Mesothelial cell of epicardium (in vitro differentiated cells): ENCODE measurements at regions not wholly inside any gene's neighbourhood (a gene's known extent, or its start where the extent isn't known, plus 50 kb on each side); places are given as distances from the start of the nearest gene placed in this dataset.

Experiments
- DNase-seq, 2 experiments: peaks; one replicate each; pipeline ENCODE4 v3.0.0; 2021; ENCODE audit warnings: low spot score in 2 of 2; ENCODE audit not compliant: unreplicated experiment in 2 of 2
- H3K27ac Mint-ChIP-seq: 2 replicates; pipeline ENCODE4 v1.8.0; 2021; ENCODE audit warnings: mixed read lengths
- H3K27me3 Mint-ChIP-seq: 2 replicates; pipeline ENCODE4 v1.8.0; 2021; ENCODE audit warnings: low read depth, mixed read lengths
- H3K36me3 Mint-ChIP-seq: 2 replicates; pipeline ENCODE4 v1.8.0; 2021; ENCODE audit warnings: mixed read lengths
- H3K4me1 Mint-ChIP-seq: 2 replicates; pipeline ENCODE4 v1.8.0; 2021; ENCODE audit warnings: mixed read lengths
- H3K4me3 Mint-ChIP-seq: 2 replicates; pipeline ENCODE4 v1.8.0; 2021; ENCODE audit warnings: mild to moderate bottlenecking, moderate library complexity, mixed read lengths
- H3K9me3 Mint-ChIP-seq: 2 replicates; pipeline ENCODE4 v1.8.0; 2021; ENCODE audit warnings: mixed read lengths
- CTCF ChIP-seq: fragments of 200-600 bp; sonication (generic); IDR thresholded peaks from one replicate; pipeline ENCODE4 v1.5.0; 2021; ENCODE audit warnings: antibody characterized with exemption; ENCODE audit not compliant: unreplicated experiment

GRCh38 chr9:126151686-126152134 lies 174.9 kb upstream of the MVB12B start:
- Mint-ChIP-seq H3K4me3 (no peak overlapping the region), H3K27me3 (peaks cover 14% of the 10 kb centered on the region), H3K4me1 (peaks cover 22% of the 10 kb centered on the region), H3K9me3 (no peaks in the 10 kb centered on the region), H3K27ac (peak overlapping the region; percentile 56), H3K36me3 (no peaks in the 10 kb centered on the region)
- peak in 1 of 2 experiments; percentile 36 for DNase-seq
- TF ChIP-seq CTCF = no peak

DNA sequence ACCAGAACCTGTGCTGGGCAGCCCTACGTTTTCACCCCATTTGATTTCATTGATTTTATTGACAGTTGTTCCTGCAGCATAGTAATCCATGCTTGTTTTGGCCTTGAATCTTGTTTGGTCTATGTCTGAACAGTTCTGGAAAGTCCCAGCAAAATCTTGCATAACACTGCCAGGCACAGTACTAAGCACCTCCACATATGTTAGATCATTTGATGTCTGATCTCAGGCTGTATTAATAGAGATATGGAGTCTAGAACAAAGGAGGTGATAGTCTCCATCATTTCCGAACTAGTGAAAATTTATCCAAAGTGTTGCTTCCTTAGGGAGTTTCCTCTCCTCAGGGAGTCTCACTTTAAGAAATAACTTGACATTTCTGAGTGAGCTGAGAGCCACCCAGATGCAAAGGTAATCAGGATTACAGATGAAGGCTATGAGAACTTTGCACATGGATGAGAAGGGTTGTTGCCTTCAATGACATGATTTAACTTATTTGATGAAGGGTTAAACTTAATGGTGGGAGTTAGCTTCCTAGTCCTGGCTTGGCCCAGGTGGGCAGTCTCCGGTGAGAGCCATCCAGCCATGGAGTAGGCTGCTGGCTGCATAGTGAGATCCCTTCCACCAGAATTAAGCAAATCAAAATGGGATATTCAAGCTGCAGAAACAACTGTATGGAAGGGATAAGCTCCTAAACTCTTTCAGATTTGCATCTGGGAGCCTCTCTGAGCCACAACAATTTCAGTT lies 173.8 kb upstream of the MVB12B start:
- Mint-ChIP-seq H3K36me3 (no peaks in the 10 kb centered on the region), H3K9me3 (no peaks in the 10 kb centered on the region), H3K27ac (no peak overlapping the region), H3K4me1 (peaks cover 25% of the 10 kb centered on the region), H3K4me3 (no peak overlapping the region), H3K27me3 (peaks cover 20% of the 10 kb centered on the region)
- no peak for TF ChIP-seq CTCF
- DNase-seq = no peak

- no peak for TF ChIP-seq CTCF
- Mint-ChIP-seq H3K27me3 (peaks cover 22% of the 10 kb centered on the region), H3K27ac (no peak overlapping the region), H3K4me3 (no peak overlapping the region), H3K36me3 (no peaks in the 10 kb centered on the region), H3K4me1 (peaks cover 24% of the 10 kb centered on the region), H3K9me3 (no peaks in the 10 kb centered on the region)
- peak in 1 of 2 experiments; percentile 25 for DNase-seq
Observed at GRCh38 chr9:126153382-126153781, 173.2 kb upstream of the MVB12B start.

- H3K36me3 Mint-ChIP-seq = no peaks in the 10 kb centered on the region
- H3K4me1 Mint-ChIP-seq = peaks cover 24% of the 10 kb centered on the region
- no peak overlapping the region for H3K4me3 Mint-ChIP-seq
- TF ChIP-seq CTCF = no peak
- H3K9me3 Mint-ChIP-seq = no peaks in the 10 kb centered on the region
- H3K27ac Mint-ChIP-seq = no peak overlapping the region
- DNase-seq = peak in 1 of 2 experiments; percentile 21
- peaks cover 31% of the 10 kb centered on the region for H3K27me3 Mint-ChIP-seq
Observed at GRCh38 chr9:126154182-126154827, 172.3 kb upstream of the MVB12B start.

DNA sequence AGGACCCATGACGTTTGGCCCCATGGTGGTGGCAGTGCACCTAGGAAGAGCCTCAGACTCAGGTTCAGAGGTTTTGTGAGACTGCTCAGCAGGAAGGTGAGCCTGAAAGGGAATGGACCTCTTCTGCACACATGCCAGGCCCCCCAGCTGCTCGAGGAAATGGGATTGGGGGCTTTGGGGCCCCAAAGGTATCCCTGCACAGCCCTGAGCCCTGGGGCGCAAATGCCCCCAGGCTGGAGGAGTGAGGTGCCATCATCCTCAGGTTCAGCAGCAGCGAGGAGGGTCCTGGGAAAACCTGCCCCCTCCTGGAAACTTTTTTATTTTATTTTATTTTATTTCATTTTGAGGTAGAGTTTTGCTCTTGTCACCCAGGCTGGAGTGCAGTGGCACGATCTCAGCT lies 171.8 kb upstream of the MVB12B start:
- TF ChIP-seq CTCF = no peak
- Mint-ChIP-seq H3K4me1 (peaks cover 24% of the 10 kb centered on the region), H3K4me3 (no peak overlapping the region), H3K9me3 (no peaks in the 10 kb centered on the region), H3K36me3 (no peaks in the 10 kb centered on the region), H3K27me3 (peaks cover 36% of the 10 kb centered on the region), H3K27ac (no peak overlapping the region)
- DNase-seq = peak in 1 of 2 experiments; percentile 24
